ENCODE measurements at regions not wholly inside any gene's neighbourhood (a gene's known extent, or its start where the extent isn't known, plus 50 kb on each side); places are given as distances from the start of the nearest gene placed in this dataset.

- no peak for TF ChIP-seq CTCF (IDR thresholded peaks at IDR 0.05)
- no peak for TF ChIP-seq POLR2A (IDR thresholded peaks at IDR 0.05)
- TF ChIP-seq EP300 (IDR thresholded peaks at IDR 0.05), result no peak
- no peak overlapping the region for H3K4me3 ChIP-seq
- H3K27me3 ChIP-seq, result no peaks in the 10 kb centered on the region
- WGBS, 2 donors, result 88 to 95% methylated on average over 7 of the region's 7 CpGs
- H3K36me3 ChIP-seq, result no peaks in the 10 kb centered on the region
- no peaks in the 10 kb centered on the region for H3K4me1 ChIP-seq
- no peak overlapping the region for H3K27ac ChIP-seq
- DNase-seq (ENCODE audit: low spot score in 2 of 2), result no peak
- peaks cover 0 to 7% (median 0%) of the 10 kb centered on the region in 4 donors for H3K9me3 ChIP-seq
Observed at GRCh38 chr5:2220741-2221140, 338.0 kb upstream of the IRX4 start.

- Histone ChIP-seq H3K36me3 (no peaks in the 10 kb centered on the region), H3K4me3 (no peak overlapping the region), H3K4me1 (no peaks in the 10 kb centered on the region), H3K27ac (no peak overlapping the region), H3K9me3 (peaks cover 0 to 3% (median 0%) of the 10 kb centered on the region in 4 donors), H3K27me3 (no peaks in the 10 kb centered on the region)
- 88 to 92% methylated on average over 3 of the region's 3 CpGs for WGBS, 2 donors
- no peak for TF ChIP-seq CTCF (IDR thresholded peaks at IDR 0.05)
- TF ChIP-seq EP300 (IDR thresholded peaks at IDR 0.05), result no peak
- TF ChIP-seq POLR2A (IDR thresholded peaks at IDR 0.05), result no peak
- DNase-seq (ENCODE audit: low spot score in 2 of 2), result no peak
Observed at GRCh38 chr5:2219149-2219776, 336.5 kb upstream of the IRX4 start.

- peaks cover 0 to 3% (median 0%) of the 10 kb centered on the region in 4 donors for H3K9me3 ChIP-seq
- 65% methylated on average over 4 of the region's 4 CpGs for WGBS, 2 donors
- no peak overlapping the region for H3K27ac ChIP-seq
- no peak for DNase-seq (ENCODE audit: low spot score in 2 of 2)
- no peaks in the 10 kb centered on the region for H3K4me1 ChIP-seq
- H3K4me3 ChIP-seq, result no peak overlapping the region
- TF ChIP-seq CTCF (IDR thresholded peaks at IDR 0.05), result no peak
- TF ChIP-seq EP300 (IDR thresholded peaks at IDR 0.05), result no peak
- no peak for TF ChIP-seq POLR2A (IDR thresholded peaks at IDR 0.05)
- no peaks in the 10 kb centered on the region for H3K27me3 ChIP-seq
- H3K36me3 ChIP-seq, result no peaks in the 10 kb centered on the region
Observed at GRCh38 chr5:2217219-2217618, 334.5 kb upstream of the IRX4 start.

- Histone ChIP-seq H3K36me3 (no peaks in the 10 kb centered on the region), H3K9me3 (no peaks in the 10 kb centered on the region), H3K4me3 (no peak overlapping the region), H3K27me3 (no peaks in the 10 kb centered on the region), H3K4me1 (no peaks in the 10 kb centered on the region), H3K27ac (no peak overlapping the region)
- no peak for DNase-seq (ENCODE audit: low spot score in 2 of 2)
- no peak for TF ChIP-seq EP300 (IDR thresholded peaks at IDR 0.05)
- no peak for TF ChIP-seq POLR2A (IDR thresholded peaks at IDR 0.05)
- no peak for TF ChIP-seq CTCF (IDR thresholded peaks at IDR 0.05)
- 40 to 46% methylated on average over 15 of the region's 15 CpGs for WGBS, 2 donors
Observed at GRCh38 chr5:2214910-2215590, 332.3 kb upstream of the IRX4 start.

GRCh38 chr5:2213121-2213730, 330.5 kb upstream of the IRX4 start:
- H3K4me1 ChIP-seq, result no peaks in the 10 kb centered on the region
- DNase-seq (ENCODE audit: low spot score in 2 of 2), result no peak
- no peak overlapping the region for H3K4me3 ChIP-seq
- H3K27me3 ChIP-seq, result no peaks in the 10 kb centered on the region
- 76 to 82% methylated on average over 10 of the region's 10 CpGs for WGBS, 2 donors
- no peak for TF ChIP-seq EP300 (IDR thresholded peaks at IDR 0.05)
- TF ChIP-seq CTCF (IDR thresholded peaks at IDR 0.05), result no peak
- no peak for TF ChIP-seq POLR2A (IDR thresholded peaks at IDR 0.05)
- no peaks in the 10 kb centered on the region for H3K9me3 ChIP-seq
- no peak overlapping the region for H3K27ac ChIP-seq
- no peaks in the 10 kb centered on the region for H3K36me3 ChIP-seq
